H1 (cell line): ENCODE measurements at regions not wholly inside any gene's neighbourhood (a gene's known extent, or its start where the extent isn't known, plus 50 kb on each side); places are given as distances from the start of the nearest gene placed in this dataset.

Experiments
- CTCF ChIA-PET: fragments of 300-600 bp; sonication (Branson Sonifier 250); formaldehyde crosslinking; loops from one replicate; lab custom pipeline; 2021; ENCODE audit not compliant: partially characterized antibody; lab: Charles Lee
- POLR2A ChIA-PET: fragments of 300-600 bp; sonication (Branson Sonifier 250); formaldehyde crosslinking; loops from one replicate; lab custom pipeline; 2021; ENCODE audit warnings: inconsistent platforms; ENCODE audit not compliant: partially characterized antibody; lab: Charles Lee
- DNase-seq, 2 experiments: peaks; one replicate each; pipeline versions ENCODE4 v3.0.0 to v3.0.0-alpha.2; 2010 to 2022; ENCODE audit warnings: low spot score in 2 of 2, low read depth in 1 of 2, mixed read lengths in 1 of 2
- FAIRE-seq: peaks from 2 replicates; lab custom pipeline; 2011; peaks lifted over from hg19 to GRCh38; lab: Jason Lieb, UNC
- H2AFZ ChIP-seq: 2 replicates; pipeline ENCODE4 v1.8.1; 2012; ENCODE audit warnings: low read length, inconsistent platforms
- H2AK5ac ChIP-seq: 2 replicates; pipeline ENCODE4 v1.6.1; 2013; ENCODE audit warnings: low read depth, low read length
- H2BK120ac ChIP-seq: replicated peaks from 2 replicates; pipeline ENCODE3; 2013; ENCODE audit warnings: low read depth, low read length, inconsistent platforms
- H2BK12ac ChIP-seq: 2 replicates; pipeline ENCODE4 v1.6.1; 2013; ENCODE audit warnings: low read depth, low read length
- H2BK15ac ChIP-seq: 2 replicates; pipeline ENCODE4 v1.6.1; 2013; ENCODE audit warnings: low read length
- H2BK20ac ChIP-seq: 2 replicates; pipeline ENCODE4 v1.6.1; 2013; ENCODE audit warnings: low read length
- H2BK5ac ChIP-seq: 2 replicates; pipeline ENCODE4 v1.6.1; 2013; ENCODE audit warnings: low read depth, low read length
- H3K14ac ChIP-seq: 2 replicates; pipeline ENCODE4 v1.6.1; 2013; ENCODE audit warnings: inconsistent platforms; ENCODE audit not compliant: insufficient read length
- H3K18ac ChIP-seq: 2 replicates; pipeline ENCODE4 v1.6.1; 2013; ENCODE audit warnings: low read length; ENCODE audit errors: extremely low read depth
- H3K23ac ChIP-seq: 2 replicates; pipeline ENCODE4 v1.6.1; 2013; ENCODE audit warnings: inconsistent platforms; ENCODE audit not compliant: insufficient read length
- H3K23me2 ChIP-seq: 2 replicates; pipeline ENCODE4 v1.6.1; 2013; ENCODE audit warnings: low read depth, low read length
- H3K27ac ChIP-seq: 2 replicates; pipeline ENCODE4 v1.6.1; 2011; ENCODE audit warnings: low read depth, low read length, inconsistent platforms
- H3K27me3 ChIP-seq, 4 experiments: replicated peaks in 1 of 4; 1 replicate in 1 of 4; 2 replicates in 3 of 4; pipeline versions ENCODE4 v1.6.1 to v1.8.1; 2011 to 2013; ENCODE audit warnings: low read length in 3 of 4, mild to moderate bottlenecking in 3 of 4, inconsistent platforms in 2 of 4, mixed read lengths in 2 of 4, moderate library complexity in 1 of 4; ENCODE audit not compliant: control insufficient read depth in 3 of 4, insufficient read depth in 3 of 4; ENCODE audit errors: extremely low read depth in 1 of 4
- H3K36me3 ChIP-seq, 4 experiments: 2 replicates each; pipeline versions ENCODE4 v1.6.1 to v1.8.1; 2011 to 2013; ENCODE audit warnings: mild to moderate bottlenecking in 4 of 4, low read length in 3 of 4, moderate library complexity in 2 of 4, control low read depth in 1 of 4, inconsistent platforms in 1 of 4; ENCODE audit not compliant: insufficient read depth in 4 of 4, control insufficient read depth in 2 of 4
- H3K4ac ChIP-seq: replicated peaks from 2 replicates; pipeline ENCODE3; 2013; ENCODE audit warnings: low read length, low read depth, mixed read lengths, inconsistent platforms; ENCODE audit not compliant: insufficient read length
- H3K4me1 ChIP-seq, 4 experiments: replicated peaks in 1 of 4; 1 replicate in 1 of 4; 2 replicates in 3 of 4; pipeline versions ENCODE4 v1.6.1 to v1.8.1; 2011 to 2013; ENCODE audit warnings: low read length in 3 of 4, inconsistent platforms in 2 of 4, mixed read lengths in 1 of 4; ENCODE audit not compliant: insufficient read depth in 4 of 4, control insufficient read depth in 3 of 4
- H3K4me2 ChIP-seq, 2 experiments: 2 replicates each; pipeline versions ENCODE4 v1.6.1 to v1.8.1; 2011 to 2013; ENCODE audit warnings: low read depth in 2 of 2, low read length in 2 of 2, control low read depth in 1 of 2, inconsistent platforms in 1 of 2, mild to moderate bottlenecking in 1 of 2; ENCODE audit not compliant: insufficient read depth in 1 of 2
- H3K4me3 ChIP-seq, 4 experiments: fragments of 200-600, 300-600 bp in 1 of 4; sonication (generic), shearing (Covaris generic), sonication (Bioruptor Twin) in 1 of 4; 2 replicates each; pipeline versions ENCODE4 v1.5.1 to v1.8.1; 2011 to 2016; ENCODE audit warnings: low read length in 4 of 4, low read depth in 3 of 4, control low read depth in 2 of 4, inconsistent platforms in 2 of 4, mild to moderate bottlenecking in 2 of 4, mixed read lengths in 1 of 4, moderate library complexity in 1 of 4; ENCODE audit not compliant: insufficient read depth in 2 of 4; ENCODE audit errors: extremely low read depth in 1 of 4
- H3K56ac ChIP-seq: replicated peaks from 2 replicates; pipeline ENCODE3; 2013; ENCODE audit warnings: low read depth, mild to moderate bottlenecking, mixed read lengths, low read length, inconsistent platforms; ENCODE audit not compliant: insufficient read length
- H3K79me1 ChIP-seq: 2 replicates; pipeline ENCODE4 v1.6.1; 2013; ENCODE audit warnings: low read depth, low read length, control low read depth
- H3K79me2 ChIP-seq, 2 experiments: 2 replicates each; pipeline versions ENCODE4 v1.6.1 to v1.8.1; 2012 to 2013; ENCODE audit warnings: low read length in 2 of 2, mild to moderate bottlenecking in 2 of 2, inconsistent platforms in 1 of 2; ENCODE audit not compliant: insufficient read depth in 2 of 2, control insufficient read depth in 1 of 2
- H3K9ac ChIP-seq, 4 experiments: replicated peaks in 1 of 4; 1 replicate in 1 of 4; 2 replicates in 3 of 4; pipeline versions ENCODE4 v1.6.1 to v1.8.1; 2011 to 2013; ENCODE audit warnings: low read depth in 3 of 4, low read length in 3 of 4, control low read depth in 2 of 4, mild to moderate bottlenecking in 2 of 4, moderate library complexity in 2 of 4, inconsistent platforms in 1 of 4; ENCODE audit errors: extremely low read depth in 1 of 4
- H3K9me3 ChIP-seq, 2 experiments: 2 replicates each; pipeline versions ENCODE4 v1.6.1 to v1.8.1; 2012 to 2013; ENCODE audit warnings: mild to moderate bottlenecking in 2 of 2, moderate library complexity in 2 of 2, control low read depth in 1 of 2, inconsistent platforms in 1 of 2, low read depth in 1 of 2, low read length in 1 of 2, mixed read lengths in 1 of 2; ENCODE audit not compliant: insufficient read depth in 2 of 2
- H4K20me1 ChIP-seq, 2 experiments: replicated peaks in 1 of 2; 2 replicates each; pipeline versions ENCODE3 to v1.8.1; 2011 to 2013; ENCODE audit warnings: inconsistent platforms in 2 of 2, low read length in 2 of 2, mild to moderate bottlenecking in 1 of 2; ENCODE audit not compliant: insufficient read depth in 2 of 2, control insufficient read depth in 1 of 2
- H4K5ac ChIP-seq: 2 replicates; pipeline ENCODE4 v1.6.1; 2013; ENCODE audit warnings: low read length, low read depth, mixed read lengths, inconsistent platforms; ENCODE audit not compliant: insufficient read length
- H4K8ac ChIP-seq: 2 replicates; pipeline ENCODE4 v1.8.0; 2013; ENCODE audit warnings: mild to moderate bottlenecking, moderate library complexity, low read length, inconsistent platforms; ENCODE audit not compliant: insufficient read depth; ENCODE audit errors: extremely low read depth
- H4K91ac ChIP-seq: replicated peaks from 2 replicates; pipeline ENCODE3; 2013; ENCODE audit warnings: low read length, mixed read lengths, inconsistent platforms; ENCODE audit not compliant: insufficient read length
- ATF2 ChIP-seq: IDR thresholded peaks from 2 replicates; pipeline ENCODE4 v1.6.1; 2012; ENCODE audit warnings: low read length, inconsistent platforms
- BCL11A ChIP-seq, 2 experiments: IDR thresholded peaks; one replicate each; pipeline ENCODE4 v1.6.1; 2011; ENCODE audit warnings: low read depth in 2 of 2, low read length in 2 of 2, mild to moderate bottlenecking in 2 of 2
- CBX8 ChIP-seq: fragments of 300-800, 300-1000 bp; sonication (generic); IDR thresholded peaks from 2 replicates; pipeline ENCODE4 v1.7.1; 2016; ENCODE audit warnings: low read depth, low read length, borderline replicate concordance
- CHD2 ChIP-seq: IDR thresholded peaks from 2 replicates; pipeline ENCODE4 v1.6.1; 2012; ENCODE audit warnings: low read length, improper control_type of control experiment
- E2F6 ChIP-seq: IDR thresholded peaks from 2 replicates; pipeline ENCODE4 v1.6.1; 2012; ENCODE audit warnings: inconsistent platforms
- FOSL1 ChIP-seq: IDR thresholded peaks from 2 replicates; pipeline ENCODE4 v1.6.1; 2011; ENCODE audit warnings: mild to moderate bottlenecking, low read depth, low read length, moderate library complexity; ENCODE audit not compliant: insufficient read depth
- GTF2F1 ChIP-seq: IDR thresholded peaks from 2 replicates; pipeline ENCODE4 v1.6.1; 2012; ENCODE audit warnings: low read depth, low read length, improper control_type of control experiment, borderline replicate concordance
- JUN ChIP-seq: IDR thresholded peaks from 2 replicates; pipeline ENCODE4 v1.6.1; 2011; ENCODE audit warnings: low read depth, mild to moderate bottlenecking, improper control_type of control experiment, low read length
- POLR2A ChIP-seq, 2 experiments: IDR thresholded peaks; 1 replicate in 1 of 2; 2 replicates in 1 of 2; pipeline ENCODE4 v1.6.1; 2011; ENCODE audit warnings: low read depth in 2 of 2, low read length in 2 of 2, mild to moderate bottlenecking in 2 of 2; ENCODE audit errors: control extremely low read depth in 1 of 2
- RAD21 ChIP-seq, 2 experiments: IDR thresholded peaks in 1 of 2; conservative IDR thresholded peaks in 1 of 2; 2 replicates each; pipeline ENCODE4 v1.6.1; 2011; ENCODE audit warnings: low read depth in 2 of 2, low read length in 2 of 2, improper control_type of control experiment in 1 of 2, inconsistent platforms in 1 of 2, mild to moderate bottlenecking in 1 of 2, moderate library complexity in 1 of 2
- RBBP5 ChIP-seq: IDR thresholded peaks from 2 replicates; pipeline ENCODE4 v1.7.1; 2012; ENCODE audit warnings: low read depth, mild to moderate bottlenecking, inconsistent platforms, low read length, moderate library complexity, borderline replicate concordance
- RFX5 ChIP-seq: IDR thresholded peaks from 2 replicates; pipeline ENCODE4 v1.6.1; 2011; ENCODE audit warnings: low read depth, low read length, improper control_type of control experiment, borderline replicate concordance
- SP1 ChIP-seq: IDR thresholded peaks from 2 replicates; pipeline ENCODE4 v1.6.1; 2011; ENCODE audit warnings: low read depth, low read length
- TAF1 ChIP-seq: IDR thresholded peaks from 2 replicates; pipeline ENCODE4 v1.6.1; 2011; ENCODE audit warnings: mild to moderate bottlenecking, low read depth, low read length
- TEAD4 ChIP-seq: IDR thresholded peaks from 2 replicates; pipeline ENCODE4 v1.6.1; 2012; ENCODE audit warnings: low read depth, low read length, inconsistent platforms, mixed read lengths

GRCh38 chr4:130486841-130487240 is 1390.9 kb downstream of the C4orf33 start:
- H3K36me3 ChIP-seq, result no peaks in the 10 kb centered on the region
- H2BK120ac ChIP-seq, result no peak overlapping the region
- H4K8ac ChIP-seq, result no peak overlapping the region
- no peak overlapping the region for H3K14ac ChIP-seq
- H3K27me3 ChIP-seq, result no peaks in the 10 kb centered on the region
- no peaks in the 10 kb centered on the region for H3K79me2 ChIP-seq
- H3K4me3 ChIP-seq, result no peak overlapping the region
- H3K23ac ChIP-seq, result no peak overlapping the region
- ChIA-PET CTCF (no interaction called here), POLR2A (no interaction called here)
- no peak overlapping the region for H2BK20ac ChIP-seq
- FAIRE-seq (no peak), DNase-seq (no peak)
- H3K79me1 ChIP-seq, result no peaks in the 10 kb centered on the region
- H3K23me2 ChIP-seq, result no peaks in the 10 kb centered on the region
- H2AK5ac ChIP-seq, result no peak overlapping the region
- H2BK12ac ChIP-seq, result no peak overlapping the region
- H3K18ac ChIP-seq, result no peak overlapping the region
- no peak overlapping the region for H3K4ac ChIP-seq
- no peak overlapping the region for H2AFZ ChIP-seq
- no peak overlapping the region for H4K91ac ChIP-seq
- H2BK15ac ChIP-seq, result no peak overlapping the region
- no peak overlapping the region for H2BK5ac ChIP-seq
- no peak overlapping the region for H3K9ac ChIP-seq
- no peaks in the 10 kb centered on the region for H3K9me3 ChIP-seq
- H3K27ac ChIP-seq, result no peak overlapping the region
- no peaks in the 10 kb centered on the region for H3K4me1 ChIP-seq
- H3K4me2 ChIP-seq, result no peak overlapping the region
- no peak overlapping the region for H4K5ac ChIP-seq
- no peaks in the 10 kb centered on the region for H4K20me1 ChIP-seq
- H3K56ac ChIP-seq, result no peak overlapping the region
- TF ChIP-seq ATF2 (no peak), BCL11A (IDR thresholded peaks at IDR 0.05; ENCODE audit: low read depth in 2 of 2, low read length in 2 of 2) (no peak), TAF1 (no peak), JUN (no peak), POLR2A (IDR thresholded peaks at IDR 0.05; ENCODE audit: control extremely low read depth in 1 of 2, low read depth in 2 of 2, low read length in 2 of 2) (no peak), CBX8 (no peak), RAD21 (IDR thresholded peaks at IDR 0.05 in 1 of 2, conservative IDR thresholded peaks at IDR 0.05 in 1 of 2; ENCODE audit: low read depth in 2 of 2, low read length in 2 of 2) (no peak), E2F6 (no peak), FOSL1 (no peak), GTF2F1 (no peak), TEAD4 (no peak), SP1 (no peak), RBBP5 (no peak), CHD2 (no peak), RFX5 (no peak)
